ENCODE measurements at regions not wholly inside any gene's neighbourhood (a gene's known extent, or its start where the extent isn't known, plus 50 kb on each side); places are given as distances from the start of the nearest gene placed in this dataset.

DNA sequence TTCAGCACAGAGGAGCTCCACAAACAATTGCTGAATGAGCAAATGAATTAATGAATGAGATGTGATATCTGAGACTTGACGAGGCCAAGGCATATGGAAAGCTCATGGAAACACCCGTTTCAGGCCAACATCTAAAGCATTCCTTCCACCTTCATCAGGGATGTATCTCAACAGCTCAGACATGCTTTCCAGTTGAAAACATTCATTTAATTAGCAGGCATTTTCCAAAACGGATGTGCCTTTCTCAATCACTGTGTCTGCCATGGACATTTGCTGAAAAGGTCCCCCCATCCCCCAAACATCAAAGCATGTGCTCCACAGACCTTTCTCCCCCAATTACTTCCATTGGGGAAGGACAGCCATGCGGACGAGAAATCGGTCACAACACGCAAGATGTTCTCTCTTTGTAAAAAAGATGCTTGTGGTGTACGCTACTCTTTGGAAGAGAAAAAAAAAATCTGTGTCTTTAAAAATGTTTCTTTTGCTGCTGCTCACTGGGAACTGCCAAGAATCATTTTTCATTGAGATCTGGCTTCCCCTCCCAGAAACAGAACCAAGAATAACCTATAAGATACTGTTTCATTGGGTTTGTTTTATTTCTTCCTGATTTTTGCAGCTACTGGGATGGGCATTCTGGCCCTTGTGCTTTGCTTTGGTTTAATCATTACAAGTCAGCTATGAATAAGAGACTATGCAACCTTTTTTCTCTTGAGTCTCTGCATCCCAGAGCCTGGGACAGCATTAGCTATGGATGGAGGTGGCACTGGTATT, 528.2 kb downstream of the MED13L start:
- TF ChIP-seq, protein P1, sequence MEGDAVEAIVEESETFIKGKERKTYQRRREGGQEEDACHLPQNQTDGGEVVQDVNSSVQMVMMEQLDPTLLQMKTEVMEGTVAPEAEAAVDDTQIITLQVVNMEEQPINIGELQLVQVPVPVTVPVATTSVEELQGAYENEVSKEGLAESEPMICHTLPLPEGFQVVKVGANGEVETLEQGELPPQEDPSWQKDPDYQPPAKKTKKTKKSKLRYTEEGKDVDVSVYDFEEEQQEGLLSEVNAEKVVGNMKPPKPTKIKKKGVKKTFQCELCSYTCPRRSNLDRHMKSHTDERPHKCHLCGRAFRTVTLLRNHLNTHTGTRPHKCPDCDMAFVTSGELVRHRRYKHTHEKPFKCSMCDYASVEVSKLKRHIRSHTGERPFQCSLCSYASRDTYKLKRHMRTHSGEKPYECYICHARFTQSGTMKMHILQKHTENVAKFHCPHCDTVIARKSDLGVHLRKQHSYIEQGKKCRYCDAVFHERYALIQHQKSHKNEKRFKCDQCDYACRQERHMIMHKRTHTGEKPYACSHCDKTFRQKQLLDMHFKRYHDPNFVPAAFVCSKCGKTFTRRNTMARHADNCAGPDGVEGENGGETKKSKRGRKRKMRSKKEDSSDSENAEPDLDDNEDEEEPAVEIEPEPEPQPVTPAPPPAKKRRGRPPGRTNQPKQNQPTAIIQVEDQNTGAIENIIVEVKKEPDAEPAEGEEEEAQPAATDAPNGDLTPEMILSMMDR (IDR thresholded peaks at IDR 0.05) = no peak
- TF ChIP-seq POLR2A (IDR thresholded peaks at IDR 0.05) = no peak

Data from Peyer's patch (tissue), 4 donors.